HEK293 (cell line): ENCODE measurements at regions not wholly inside any gene's neighbourhood (a gene's known extent, or its start where the extent isn't known, plus 50 kb on each side); places are given as distances from the start of the nearest gene placed in this dataset.

ENCODE experiments used
- CTCF ChIA-PET: fragments of 350-600 bp; formaldehyde crosslinking; extraction: SDS; loops from one replicate; lab custom pipeline; 2021; ENCODE audit warnings: antibody characterized with exemption; lab: Yijun Ruan, JAX
- POLR2A ChIA-PET: fragments of 300-600 bp; formaldehyde crosslinking; extraction: SDS; loops from one replicate; lab custom pipeline; 2020; ENCODE audit warnings: antibody characterized with exemption, inconsistent platforms; lab: Yijun Ruan, JAX
- H3K27ac ChIP-seq: fragments of 200-500 bp; sonication (Bioruptor generic); 2 replicates; pipeline ENCODE4 v1.5.1; 2014; ENCODE audit warnings: low read depth, low read length, control low read depth, inconsistent platforms; ENCODE audit errors: extremely low read depth
- H3K36me3 ChIP-seq, 2 experiments: fragments of 200-500 bp in 1 of 2; sonication (Bioruptor generic) in 1 of 2; 1 replicate in 1 of 2; 2 replicates in 1 of 2; pipeline ENCODE4 v1.5.1; 2014 to 2017; ENCODE audit warnings: inconsistent platforms in 2 of 2, low read length in 2 of 2; ENCODE audit not compliant: control insufficient read depth in 2 of 2, insufficient read depth in 1 of 2
- H3K4me1 ChIP-seq: fragments of 200-500 bp; sonication (Bioruptor generic); 2 replicates; pipeline ENCODE4 v1.5.1; 2014; ENCODE audit warnings: mild to moderate bottlenecking, low read length, inconsistent platforms; ENCODE audit not compliant: control insufficient read depth, insufficient read depth
- H3K4me3 ChIP-seq: 2 replicates; pipeline ENCODE4 v1.5.1; 2011; ENCODE audit warnings: low read depth, mild to moderate bottlenecking, control low read depth, low read length, moderate library complexity
- H3K9me3 ChIP-seq: fragments of 200-500 bp; sonication (Bioruptor generic); 2 replicates; pipeline ENCODE4 v1.5.1; 2014; ENCODE audit warnings: low read depth, low read length, inconsistent platforms; ENCODE audit not compliant: control insufficient read depth, insufficient read depth
- GLI4 ChIP-seq: fragments of 450-650 bp; formaldehyde crosslinking; IDR thresholded peaks from 2 replicates; pipeline ENCODE4 v1.5.1; 2016; ENCODE audit warnings: missing biosample characterization, missing genetic modification characterization
- SP2 ChIP-seq: fragments of 450-650 bp; formaldehyde crosslinking; IDR thresholded peaks from 2 replicates; pipeline ENCODE4 v1.5.1; 2016; ENCODE audit warnings: missing biosample characterization, missing genetic modification characterization
- ZBTB48 ChIP-seq: fragments of 450-650 bp; formaldehyde crosslinking; IDR thresholded peaks from 2 replicates; pipeline ENCODE4 v1.5.1; 2016; ENCODE audit warnings: missing biosample characterization, missing genetic modification characterization
- ZFP3 ChIP-seq: fragments of 450-650 bp; formaldehyde crosslinking; IDR thresholded peaks from 2 replicates; pipeline ENCODE4 v1.5.1; 2016; ENCODE audit warnings: low read depth, missing biosample characterization, missing genetic modification characterization
- ZNF138 ChIP-seq: fragments of 450-650 bp; formaldehyde crosslinking; IDR thresholded peaks from 2 replicates; pipeline ENCODE4 v1.5.1; 2016; ENCODE audit warnings: missing biosample characterization, missing genetic modification characterization, borderline replicate concordance
- ZNF169 ChIP-seq: fragments of 450-650 bp; formaldehyde crosslinking; IDR thresholded peaks from 2 replicates; pipeline ENCODE4 v1.5.1; 2016; ENCODE audit warnings: missing biosample characterization, missing genetic modification characterization
- ZNF23 ChIP-seq: fragments of 450-650 bp; formaldehyde crosslinking; IDR thresholded peaks from 2 replicates; pipeline ENCODE4 v1.5.1; 2016; ENCODE audit warnings: missing biosample characterization, missing genetic modification characterization, borderline replicate concordance
- ZNF274 ChIP-seq, 2 experiments: fragments of 200-500 bp in 1 of 2; fragments of 450-650 bp in 1 of 2; sonication (Bioruptor generic) in 1 of 2; formaldehyde crosslinking in 1 of 2; IDR thresholded peaks; 2 replicates each; pipeline versions ENCODE4 v1.5.1 to v1.6.1; 2014 to 2016; ENCODE audit warnings: borderline replicate concordance in 1 of 2, inconsistent platforms in 1 of 2, low read length in 1 of 2, missing biosample characterization in 1 of 2, missing genetic modification characterization in 1 of 2
- ZNF350 ChIP-seq: fragments of 450-650 bp; formaldehyde crosslinking; IDR thresholded peaks from 2 replicates; pipeline ENCODE4 v1.5.0; 2017; ENCODE audit warnings: missing biosample characterization, mild to moderate bottlenecking, missing genetic modification characterization
- ZNF366 ChIP-seq: fragments of 450-650 bp; formaldehyde crosslinking; conservative IDR thresholded peaks from 2 replicates; pipeline ENCODE4 v1.5.1; 2016; ENCODE audit warnings: missing biosample characterization, missing genetic modification characterization
- ZNF426 ChIP-seq: fragments of 450-650 bp; formaldehyde crosslinking; IDR thresholded peaks from 2 replicates; pipeline ENCODE4 v1.5.1; 2017; ENCODE audit warnings: missing biosample characterization, missing genetic modification characterization, mild to moderate bottlenecking, inconsistent platforms, moderate library complexity
- ZNF521 ChIP-seq: fragments of 450-650 bp; formaldehyde crosslinking; IDR thresholded peaks from 2 replicates; pipeline ENCODE4 v1.5.1; 2017; ENCODE audit warnings: missing biosample characterization, mild to moderate bottlenecking, missing genetic modification characterization
- ZNF555 ChIP-seq: fragments of 450-650 bp; formaldehyde crosslinking; conservative IDR thresholded peaks from 2 replicates; pipeline ENCODE4 v1.5.1; 2017; ENCODE audit warnings: missing biosample characterization, mild to moderate bottlenecking, missing genetic modification characterization, inconsistent platforms
- ZNF664 ChIP-seq: fragments of 450-650 bp; formaldehyde crosslinking; IDR thresholded peaks from 2 replicates; pipeline ENCODE4 v1.5.1; 2016; ENCODE audit warnings: missing biosample characterization, missing genetic modification characterization
- TF ChIP-seq, protein P1 (sequence below): fragments of 450-650 bp; formaldehyde crosslinking; IDR thresholded peaks from 2 replicates; pipeline ENCODE4 v1.5.1; 2016; ENCODE audit warnings: missing biosample characterization, missing genetic modification characterization
- TF ChIP-seq, protein P2 (sequence below): fragments of 450-650 bp; formaldehyde crosslinking; IDR thresholded peaks from 2 replicates; pipeline ENCODE4 v1.5.1; 2016; ENCODE audit warnings: missing biosample characterization, missing genetic modification characterization
- TF ChIP-seq, protein P3 (sequence below): fragments of 450-650 bp; formaldehyde crosslinking; IDR thresholded peaks from 2 replicates; pipeline ENCODE4 v1.5.1; 2016; ENCODE audit warnings: missing biosample characterization, missing genetic modification characterization, borderline replicate concordance
- TF ChIP-seq, protein P4 (sequence below): fragments of 450-650 bp; formaldehyde crosslinking; IDR thresholded peaks from 2 replicates; pipeline ENCODE4 v1.5.0; 2017; ENCODE audit warnings: missing biosample characterization, missing genetic modification characterization, borderline replicate concordance

DNA sequence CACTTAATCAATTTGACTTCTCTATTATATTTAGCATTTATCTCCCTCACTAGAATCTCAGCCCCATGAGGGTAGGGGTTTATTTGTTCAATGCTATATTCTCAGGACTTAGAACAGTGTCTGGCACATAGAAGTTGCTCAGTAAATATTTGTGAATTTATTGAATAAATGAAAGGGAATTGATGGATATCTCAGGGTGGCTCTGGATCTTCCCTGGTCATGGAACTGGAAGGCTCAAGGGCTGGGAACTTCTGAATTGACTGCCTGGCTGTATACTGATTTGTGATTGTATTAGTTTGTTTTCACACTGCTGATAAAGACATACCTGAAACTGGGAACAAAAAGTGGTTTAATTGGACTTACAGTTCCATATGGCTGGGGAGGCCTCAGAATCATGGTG is 57.2 kb downstream of the KIF4B start:
- Histone ChIP-seq H3K36me3 (no peaks in the 10 kb centered on the region), H3K4me3 (no peak overlapping the region), H3K4me1 (no peaks in the 10 kb centered on the region), H3K9me3 (no peaks in the 10 kb centered on the region), H3K27ac (no peak overlapping the region)
- ChIA-PET POLR2A (no interaction called here), CTCF (interaction anchor here (0.7 kb wide), 1 partner anchor 243 kb away, joined by 3 read pairs; no protein-coding TSS in a partner anchor)
- TF ChIP-seq ZFP3 (tag by site-specific recombination) (no peak), ZBTB48 (no peak), ZNF274 (IDR thresholded peaks at IDR 0.05; ENCODE audit: low read length) (no peak), ZNF274 (tag by site-specific recombination; IDR thresholded peaks at IDR 0.05; ENCODE audit: borderline replicate concordance) (no peak), ZNF23 (no peak), ZNF138 (tag by site-specific recombination) (no peak), ZNF664 (no peak), ZNF169 (tag by site-specific recombination) (no peak), GLI4 (tag by site-specific recombination) (no peak), ZNF426 (tag by site-specific recombination) (no peak), ZNF521 (tag by site-specific recombination) (no peak)
- TF ChIP-seq, protein P1, sequence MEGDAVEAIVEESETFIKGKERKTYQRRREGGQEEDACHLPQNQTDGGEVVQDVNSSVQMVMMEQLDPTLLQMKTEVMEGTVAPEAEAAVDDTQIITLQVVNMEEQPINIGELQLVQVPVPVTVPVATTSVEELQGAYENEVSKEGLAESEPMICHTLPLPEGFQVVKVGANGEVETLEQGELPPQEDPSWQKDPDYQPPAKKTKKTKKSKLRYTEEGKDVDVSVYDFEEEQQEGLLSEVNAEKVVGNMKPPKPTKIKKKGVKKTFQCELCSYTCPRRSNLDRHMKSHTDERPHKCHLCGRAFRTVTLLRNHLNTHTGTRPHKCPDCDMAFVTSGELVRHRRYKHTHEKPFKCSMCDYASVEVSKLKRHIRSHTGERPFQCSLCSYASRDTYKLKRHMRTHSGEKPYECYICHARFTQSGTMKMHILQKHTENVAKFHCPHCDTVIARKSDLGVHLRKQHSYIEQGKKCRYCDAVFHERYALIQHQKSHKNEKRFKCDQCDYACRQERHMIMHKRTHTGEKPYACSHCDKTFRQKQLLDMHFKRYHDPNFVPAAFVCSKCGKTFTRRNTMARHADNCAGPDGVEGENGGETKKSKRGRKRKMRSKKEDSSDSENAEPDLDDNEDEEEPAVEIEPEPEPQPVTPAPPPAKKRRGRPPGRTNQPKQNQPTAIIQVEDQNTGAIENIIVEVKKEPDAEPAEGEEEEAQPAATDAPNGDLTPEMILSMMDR (tag by site-specific recombination), result no peak
- TF ChIP-seq, protein P2, sequence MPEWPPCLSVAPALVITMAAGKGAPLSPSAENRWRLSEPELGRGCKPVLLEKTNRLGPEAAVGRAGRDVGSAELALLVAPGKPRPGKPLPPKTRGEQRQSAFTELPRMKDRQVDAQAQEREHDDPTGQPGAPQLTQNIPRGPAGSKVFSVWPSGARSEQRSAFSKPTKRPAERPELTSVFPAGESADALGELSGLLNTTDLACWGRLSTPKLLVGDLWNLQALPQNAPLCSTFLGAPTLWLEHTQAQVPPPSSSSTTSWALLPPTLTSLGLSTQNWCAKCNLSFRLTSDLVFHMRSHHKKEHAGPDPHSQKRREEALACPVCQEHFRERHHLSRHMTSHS (tag by site-specific recombination), result no peak
- TF ChIP-seq, all 188 proteins: peak for 0

DNA sequence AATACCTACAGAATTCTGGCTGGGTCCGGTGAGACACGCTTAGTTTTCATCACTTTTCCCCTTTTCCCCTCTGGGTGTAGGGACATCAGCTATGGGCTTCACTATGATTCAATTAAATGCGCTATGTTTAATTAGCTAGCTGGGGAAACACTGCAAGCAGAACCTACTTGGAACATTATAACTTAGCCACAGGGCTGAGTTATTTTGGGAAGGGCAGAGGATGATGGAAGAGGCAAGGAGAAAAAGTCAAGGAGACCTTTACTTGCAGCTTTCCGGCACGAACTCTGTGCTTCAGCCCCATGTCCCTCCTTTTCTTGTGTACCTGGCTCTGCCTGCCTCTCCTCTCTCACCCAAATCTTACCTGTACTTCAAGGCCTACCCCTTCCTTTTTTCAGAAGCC is 62.8 kb downstream of the KIF4B start:
- H3K4me1 ChIP-seq, result peaks cover 7% of the 10 kb centered on the region
- CTCF ChIA-PET, result interaction anchor here (0.6 kb wide), 1 partner anchor 488 kb away, joined by 3 read pairs; no protein-coding TSS in a partner anchor
- TF ChIP-seq SP2 (tag by site-specific recombination), result no peak
- TF ChIP-seq, protein P3, sequence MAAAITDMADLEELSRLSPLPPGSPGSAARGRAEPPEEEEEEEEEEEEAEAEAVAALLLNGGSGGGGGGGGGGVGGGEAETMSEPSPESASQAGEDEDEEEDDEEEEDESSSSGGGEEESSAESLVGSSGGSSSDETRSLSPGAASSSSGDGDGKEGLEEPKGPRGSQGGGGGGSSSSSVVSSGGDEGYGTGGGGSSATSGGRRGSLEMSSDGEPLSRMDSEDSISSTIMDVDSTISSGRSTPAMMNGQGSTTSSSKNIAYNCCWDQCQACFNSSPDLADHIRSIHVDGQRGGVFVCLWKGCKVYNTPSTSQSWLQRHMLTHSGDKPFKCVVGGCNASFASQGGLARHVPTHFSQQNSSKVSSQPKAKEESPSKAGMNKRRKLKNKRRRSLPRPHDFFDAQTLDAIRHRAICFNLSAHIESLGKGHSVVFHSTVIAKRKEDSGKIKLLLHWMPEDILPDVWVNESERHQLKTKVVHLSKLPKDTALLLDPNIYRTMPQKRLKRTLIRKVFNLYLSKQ, result no peak
- TF ChIP-seq ZNF555 (tag by site-specific recombination), result no peak
- TF ChIP-seq ZNF366 (tag by site-specific recombination), result no peak
- TF ChIP-seq, protein P4, sequence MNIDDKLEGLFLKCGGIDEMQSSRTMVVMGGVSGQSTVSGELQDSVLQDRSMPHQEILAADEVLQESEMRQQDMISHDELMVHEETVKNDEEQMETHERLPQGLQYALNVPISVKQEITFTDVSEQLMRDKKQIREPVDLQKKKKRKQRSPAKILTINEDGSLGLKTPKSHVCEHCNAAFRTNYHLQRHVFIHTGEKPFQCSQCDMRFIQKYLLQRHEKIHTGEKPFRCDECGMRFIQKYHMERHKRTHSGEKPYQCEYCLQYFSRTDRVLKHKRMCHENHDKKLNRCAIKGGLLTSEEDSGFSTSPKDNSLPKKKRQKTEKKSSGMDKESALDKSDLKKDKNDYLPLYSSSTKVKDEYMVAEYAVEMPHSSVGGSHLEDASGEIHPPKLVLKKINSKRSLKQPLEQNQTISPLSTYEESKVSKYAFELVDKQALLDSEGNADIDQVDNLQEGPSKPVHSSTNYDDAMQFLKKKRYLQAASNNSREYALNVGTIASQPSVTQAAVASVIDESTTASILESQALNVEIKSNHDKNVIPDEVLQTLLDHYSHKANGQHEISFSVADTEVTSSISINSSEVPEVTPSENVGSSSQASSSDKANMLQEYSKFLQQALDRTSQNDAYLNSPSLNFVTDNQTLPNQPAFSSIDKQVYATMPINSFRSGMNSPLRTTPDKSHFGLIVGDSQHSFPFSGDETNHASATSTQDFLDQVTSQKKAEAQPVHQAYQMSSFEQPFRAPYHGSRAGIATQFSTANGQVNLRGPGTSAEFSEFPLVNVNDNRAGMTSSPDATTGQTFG (tag by site-specific recombination), result no peak
- no peak for TF ChIP-seq ZNF350 (tag by site-specific recombination)
- no peaks in the 10 kb centered on the region for H3K9me3 ChIP-seq
- H3K36me3 ChIP-seq, result no peaks in the 10 kb centered on the region
- POLR2A ChIA-PET, result no interaction called here
- no peak overlapping the region for H3K4me3 ChIP-seq
- no peak overlapping the region for H3K27ac ChIP-seq
